Endothelial cell of umbilical vein (primary cell): ENCODE measurements at regions not wholly inside any gene's neighbourhood (a gene's known extent, or its start where the extent isn't known, plus 50 kb on each side); places are given as distances from the start of the nearest gene placed in this dataset.

ENCODE experiments used
- CTCF ChIP-seq, 2 donors: IDR thresholded peaks; 1 replicate in 1 of 2; 2 replicates in 1 of 2; pipeline ENCODE4 v1.5.1; 2011; ENCODE audit warnings: low read length in 2 of 2, mild to moderate bottlenecking in 2 of 2, moderate library complexity in 2 of 2, control low read depth in 1 of 2, inconsistent platforms in 1 of 2, low read depth in 1 of 2; ENCODE audit not compliant: insufficient read depth in 1 of 2; ENCODE audit errors: extremely low read depth in 1 of 2
- EZH2 ChIP-seq: IDR thresholded peaks from 2 replicates; pipeline ENCODE4 v1.6.1; 2012; ENCODE audit warnings: borderline replicate concordance, low read depth, mild to moderate bottlenecking, moderate library complexity, low read length, inconsistent platforms; ENCODE audit not compliant: severe bottlenecking
- FOS ChIP-seq: IDR thresholded peaks from 2 replicates; pipeline ENCODE4 v1.6.1; 2011; ENCODE audit warnings: mild to moderate bottlenecking, low read length, moderate library complexity, borderline replicate concordance; ENCODE audit not compliant: insufficient read depth
- GATA2 ChIP-seq: IDR thresholded peaks from 2 replicates; pipeline ENCODE4 v1.7.0; 2011; ENCODE audit warnings: low read depth, mild to moderate bottlenecking, moderate library complexity, mixed read lengths, low read length; ENCODE audit not compliant: insufficient read length, insufficient read depth
- JUN ChIP-seq: IDR thresholded peaks from 2 replicates; pipeline ENCODE4 v1.6.1; 2011; ENCODE audit warnings: borderline replicate concordance, low read depth; ENCODE audit not compliant: insufficient read length, insufficient read depth
- MAX ChIP-seq: IDR thresholded peaks from 2 replicates; pipeline ENCODE4 v1.6.1; 2011; ENCODE audit not compliant: insufficient read depth, insufficient read length
- MYC ChIP-seq: IDR thresholded peaks from one replicate; pipeline ENCODE4 v1.6.1; 2011; ENCODE audit warnings: mild to moderate bottlenecking, low read depth, low read length
- POLR2A ChIP-seq: IDR thresholded peaks from 2 replicates; pipeline ENCODE4 v1.6.1; 2012; ENCODE audit warnings: low read depth, mild to moderate bottlenecking, control low read depth, low read length
- POLR2AphosphoS5 ChIP-seq: IDR thresholded peaks from 2 replicates; pipeline ENCODE4 v1.6.1; 2012; ENCODE audit warnings: low read depth, mild to moderate bottlenecking, control low read depth, low read length, moderate library complexity; ENCODE audit not compliant: insufficient read depth

GRCh38 chr20:55329108-55329507 is 676.2 kb downstream of the CBLN4 start:
- TF ChIP-seq CTCF (IDR thresholded peaks at IDR 0.05; ENCODE audit: extremely low read depth in 1 of 2, insufficient read depth in 1 of 2, low read depth in 1 of 2, low read length in 2 of 2) (no peak), POLR2A (no peak), POLR2AphosphoS5 (no peak), JUN (no peak), EZH2 (no peak), MYC (no peak), GATA2 (no peak), MAX (no peak), FOS (no peak)
